SK-N-MC (cell line): ENCODE measurements at regions not wholly inside any gene's neighbourhood (a gene's known extent, or its start where the extent isn't known, plus 50 kb on each side); places are given as distances from the start of the nearest gene placed in this dataset.

Experiments used
- DNase-seq: peaks from one replicate; pipeline ENCODE4 v3.0.0-alpha.2; 2011; ENCODE audit warnings: low read depth, low spot score
- H3K27ac ChIP-seq: fragments of 200-600 bp; sonication (generic); 2 replicates; pipeline ENCODE4 v1.5.1; 2016; ENCODE audit warnings: mixed run types
- H3K36me3 ChIP-seq: fragments of 200-600 bp; sonication (generic); 2 replicates; pipeline ENCODE4 v1.6.1; 2017; ENCODE audit warnings: antibody characterized with exemption, low read length, mixed read lengths; ENCODE audit not compliant: insufficient read depth
- H3K4me3 ChIP-seq: fragments of 200-600 bp; sonication (generic); 2 replicates; pipeline ENCODE4 v1.5.1; 2016
- H3K9ac ChIP-seq: fragments of 200-600 bp; sonication (generic); 2 replicates; pipeline ENCODE4 v1.8.0; 2017; ENCODE audit warnings: mixed run types, mixed read lengths; ENCODE audit not compliant: insufficient read length
- H3K9me3 ChIP-seq: fragments of 200-600 bp; sonication (generic); 2 replicates; pipeline ENCODE4 v1.6.1; 2017; ENCODE audit warnings: low read depth, mild to moderate bottlenecking, antibody characterized with exemption, low read length, moderate library complexity, mixed read lengths
- EZH2 ChIP-seq: fragments of 200-600 bp; sonication (generic); IDR thresholded peaks from one replicate; pipeline ENCODE4 v1.6.1; 2017; ENCODE audit warnings: antibody characterized with exemption
- FOXP2 ChIP-seq: optimal IDR thresholded peaks from 2 replicates; pipeline ENCODE3; 2011; ENCODE audit warnings: mild to moderate bottlenecking, moderate library complexity; ENCODE audit not compliant: insufficient read depth; ENCODE audit errors: extremely low read length, control extremely low read depth
- POLR2AphosphoS5 ChIP-seq: IDR thresholded peaks from 2 replicates; pipeline ENCODE4 v1.6.1; 2012; ENCODE audit warnings: mild to moderate bottlenecking, low read depth, low read length, borderline replicate concordance

DNA sequence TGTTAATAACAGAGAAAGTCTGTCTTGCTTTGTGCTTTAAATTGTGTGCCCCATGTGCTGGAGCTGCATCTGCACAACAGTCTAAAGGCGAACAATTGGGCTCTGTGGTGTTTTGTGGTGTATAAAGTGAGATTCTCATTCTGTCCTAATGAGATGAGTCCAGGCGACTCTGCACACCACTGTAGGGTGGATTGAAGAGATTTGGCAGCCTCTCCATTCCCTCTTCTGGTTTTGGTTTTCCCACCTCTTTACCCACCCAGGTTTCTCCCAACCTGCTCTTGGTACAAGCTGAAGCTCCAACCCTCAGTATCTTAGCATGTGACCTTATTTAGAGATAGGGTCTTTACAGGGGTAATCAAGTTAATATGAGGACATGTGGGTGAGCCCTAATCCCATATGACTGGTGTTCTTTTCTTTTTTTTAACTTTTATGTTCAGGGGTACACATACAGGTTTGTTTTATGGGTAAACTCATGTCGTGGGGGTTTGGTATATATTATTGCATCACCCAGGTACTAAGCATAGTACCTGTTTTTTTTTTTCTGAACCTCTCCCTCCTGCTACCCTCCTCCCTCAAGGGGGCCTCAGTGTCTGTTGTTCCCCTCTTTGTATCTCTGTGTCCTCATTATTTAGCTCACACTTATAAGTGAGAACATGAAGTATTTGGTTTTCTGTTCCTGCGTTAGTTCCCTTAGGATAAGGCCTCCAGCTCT is 217.6 kb upstream of the DTNBP1 start:
- H3K4me3 ChIP-seq: peak overlapping the region; percentile 50
- TF ChIP-seq FOXP2 (no peak), POLR2AphosphoS5 (no peak), EZH2 (no peak)
- H3K9ac ChIP-seq: no peak overlapping the region
- peak overlapping the region; percentile 60 for H3K27ac ChIP-seq
- no peaks in the 10 kb centered on the region for H3K36me3 ChIP-seq
- H3K9me3 ChIP-seq: no peaks in the 10 kb centered on the region
- no peak for DNase-seq

DNA sequence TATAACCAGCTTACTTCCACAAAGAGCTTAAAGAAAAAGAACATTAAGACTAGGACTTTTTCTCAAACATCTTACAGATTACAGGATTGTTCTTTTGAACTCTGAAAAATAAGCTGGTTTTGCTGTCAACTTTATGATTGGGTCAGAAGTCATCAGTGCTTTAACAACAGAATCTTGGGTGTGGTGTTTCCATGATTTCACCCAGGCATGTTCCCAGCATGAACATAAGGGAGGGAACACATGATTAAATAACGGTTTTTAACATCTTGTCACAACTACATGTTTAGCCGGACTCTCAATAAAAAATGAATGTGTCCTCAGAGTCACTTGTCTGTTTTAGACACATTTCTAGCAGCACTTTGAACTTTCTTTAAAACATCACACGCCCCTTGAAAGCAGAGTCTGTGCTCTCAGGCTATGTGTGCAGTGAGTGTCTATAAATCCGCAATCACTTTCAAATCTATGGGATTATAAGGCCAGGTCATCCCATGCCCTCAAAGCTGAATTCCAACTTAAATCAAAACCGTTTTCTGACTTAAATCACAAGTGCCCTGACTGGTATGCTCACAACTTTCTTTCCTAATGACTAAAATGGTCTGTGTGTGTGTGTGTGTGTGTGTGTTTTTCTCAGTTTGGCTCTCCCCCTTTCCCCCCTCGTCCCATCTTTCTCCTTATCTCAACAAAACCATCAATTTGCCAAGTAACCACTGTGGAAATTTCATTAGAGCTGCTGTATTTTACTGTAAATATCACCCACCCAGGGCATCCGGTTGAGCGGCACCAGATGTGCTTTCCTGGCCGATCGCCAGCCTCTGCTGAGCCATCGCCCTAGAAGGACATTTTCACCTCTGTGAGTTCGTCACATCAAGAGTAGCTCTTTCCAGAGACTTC is 216.8 kb upstream of the DTNBP1 start:
- Histone ChIP-seq H3K27ac (peak overlapping the region; percentile 60), H3K36me3 (no peaks in the 10 kb centered on the region), H3K4me3 (peak overlapping the region; percentile 50), H3K9ac (peak overlapping the region; percentile 19), H3K9me3 (no peaks in the 10 kb centered on the region)
- TF ChIP-seq POLR2AphosphoS5 (peak; percentile 77; the same call in 1 of the 2 replicates), FOXP2 (no peak)
- DNase-seq: peak; percentile 87

DNA sequence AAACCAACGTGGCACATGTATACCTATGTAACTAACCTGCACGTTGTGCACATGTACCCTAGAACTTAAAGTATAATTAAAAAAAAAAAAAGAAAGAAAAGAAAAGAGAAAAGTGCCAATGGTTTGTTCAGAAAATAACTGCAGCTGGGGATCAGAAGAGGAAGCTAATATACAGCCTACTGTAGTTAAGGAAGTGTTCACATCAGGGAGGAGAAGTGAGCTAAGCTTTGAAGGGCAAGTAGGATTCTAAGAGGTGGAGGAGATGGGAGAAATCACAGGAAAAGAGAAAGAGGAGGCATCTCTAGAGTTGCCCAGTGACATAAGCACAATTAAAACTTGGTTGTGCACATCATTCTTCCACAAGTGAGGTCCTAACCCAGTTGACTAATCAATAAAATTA is 214.4 kb upstream of the DTNBP1 start:
- H3K27ac ChIP-seq: no peak overlapping the region
- no peak overlapping the region for H3K4me3 ChIP-seq
- H3K9ac ChIP-seq: no peak overlapping the region
- DNase-seq: no peak
- TF ChIP-seq EZH2 (no peak), FOXP2 (no peak), POLR2AphosphoS5 (no peak)
- no peaks in the 10 kb centered on the region for H3K36me3 ChIP-seq
- H3K9me3 ChIP-seq: no peaks in the 10 kb centered on the region

- Histone ChIP-seq H3K9me3 (no peaks in the 10 kb centered on the region), H3K27ac (no peak overlapping the region), H3K4me3 (no peak overlapping the region), H3K36me3 (no peaks in the 10 kb centered on the region), H3K9ac (no peak overlapping the region)
- DNase-seq: no peak
- TF ChIP-seq EZH2 (no peak), FOXP2 (no peak), POLR2AphosphoS5 (no peak)
These were observed 213.6 kb upstream of the DTNBP1 start for GRCh38 chr6:15876406-15876805.

GRCh38 chr6:15875797-15876196 is 213.0 kb upstream of the DTNBP1 start:
- TF ChIP-seq POLR2AphosphoS5 (no peak), EZH2 (no peak), FOXP2 (no peak)
- H3K36me3 ChIP-seq: no peaks in the 10 kb centered on the region
- no peak overlapping the region for H3K27ac ChIP-seq
- H3K9me3 ChIP-seq: no peaks in the 10 kb centered on the region
- H3K9ac ChIP-seq: no peak overlapping the region
- no peak overlapping the region for H3K4me3 ChIP-seq
- no peak for DNase-seq

GRCh38 chr6:15874821-15875220 is 212.0 kb upstream of the DTNBP1 start:
- no peaks in the 10 kb centered on the region for H3K36me3 ChIP-seq
- DNase-seq: no peak
- no peaks in the 10 kb centered on the region for H3K9me3 ChIP-seq
- no peak overlapping the region for H3K9ac ChIP-seq
- H3K27ac ChIP-seq: no peak overlapping the region
- H3K4me3 ChIP-seq: no peak overlapping the region
- TF ChIP-seq FOXP2 (no peak), POLR2AphosphoS5 (no peak), EZH2 (no peak)

DNA sequence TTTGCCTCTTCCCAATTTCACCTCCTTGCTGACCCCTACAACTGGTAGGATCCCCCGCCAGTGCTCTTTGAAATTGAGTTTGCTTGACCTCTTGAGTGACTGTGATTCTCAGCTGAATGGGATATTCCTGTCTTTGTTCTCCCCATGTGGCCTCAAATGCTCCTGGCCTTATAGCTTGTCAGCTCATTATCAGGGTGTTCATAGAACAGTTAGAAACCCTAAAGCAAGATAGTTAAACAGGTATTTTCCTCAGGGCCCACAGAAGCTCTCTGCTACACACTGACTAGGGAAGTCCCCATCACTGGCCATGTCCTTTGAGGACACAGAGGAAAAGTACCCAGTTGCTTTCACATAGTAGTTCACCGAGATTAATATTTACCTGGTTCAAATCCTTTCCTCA is 211.5 kb upstream of the DTNBP1 start:
- no peaks in the 10 kb centered on the region for H3K36me3 ChIP-seq
- no peak overlapping the region for H3K4me3 ChIP-seq
- TF ChIP-seq FOXP2: no peak
- TF ChIP-seq POLR2AphosphoS5: no peak
- no peak for TF ChIP-seq EZH2
- H3K9ac ChIP-seq: no peak overlapping the region
- H3K27ac ChIP-seq: no peak overlapping the region
- no peaks in the 10 kb centered on the region for H3K9me3 ChIP-seq
- DNase-seq: no peak

DNA sequence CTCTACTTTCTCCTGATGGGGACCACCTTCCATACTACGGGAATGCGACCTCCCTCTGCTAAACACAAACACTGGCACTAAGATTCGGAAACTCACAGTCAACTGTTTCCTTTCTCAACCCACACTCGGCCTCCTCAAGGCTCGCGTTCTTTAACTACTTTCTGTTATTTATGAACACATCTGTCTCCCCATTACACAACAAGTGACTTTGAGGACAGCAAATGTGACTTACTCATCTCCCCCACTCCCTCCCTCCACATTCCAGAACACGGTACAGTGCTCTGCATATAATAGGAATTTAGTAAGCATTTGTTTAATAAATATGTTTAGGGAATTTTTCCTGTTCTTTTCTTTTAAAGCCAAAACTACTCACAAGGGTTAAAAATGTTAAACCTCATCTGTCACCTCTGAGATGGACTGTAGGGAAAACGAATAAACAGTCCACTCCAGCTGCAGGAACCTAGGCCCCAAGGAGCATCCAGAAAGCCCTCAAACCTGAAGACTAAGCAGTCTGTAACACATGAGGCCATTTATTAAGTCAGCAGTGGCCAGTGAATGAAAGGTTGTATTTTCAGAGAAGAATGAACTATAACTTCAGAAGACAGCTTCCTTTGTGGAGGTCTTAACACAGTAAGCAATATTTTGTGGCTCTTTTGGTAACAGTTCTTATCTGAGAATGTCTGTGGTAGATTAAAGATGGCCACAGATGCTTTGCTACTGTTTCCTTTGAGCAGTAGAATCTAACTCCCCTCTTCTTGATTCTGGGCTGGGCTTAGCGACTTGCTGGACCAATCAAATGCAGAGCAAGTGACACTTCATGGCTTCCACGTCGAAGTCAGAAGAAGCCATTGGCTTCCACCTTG is 209.6 kb upstream of the DTNBP1 start:
- no peaks in the 10 kb centered on the region for H3K9me3 ChIP-seq
- TF ChIP-seq FOXP2 (no peak), POLR2AphosphoS5 (no peak), EZH2 (no peak)
- H3K36me3 ChIP-seq: no peaks in the 10 kb centered on the region
- no peak overlapping the region for H3K4me3 ChIP-seq
- no peak for DNase-seq
- H3K9ac ChIP-seq: no peak overlapping the region
- H3K27ac ChIP-seq: no peak overlapping the region
